Thyroid gland (tissue), 4 donors: ENCODE measurements at regions not wholly inside any gene's neighbourhood (a gene's known extent, or its start where the extent isn't known, plus 50 kb on each side); places are given as distances from the start of the nearest gene placed in this dataset.

ENCODE experiments used
- POLR2A ChIP-seq, 2 donors: fragments of 450-650 bp; IDR thresholded peaks; one replicate each; pipeline ENCODE4 v1.6.1; 2017; ENCODE audit warnings: antibody characterized with exemption in 2 of 2, mild to moderate bottlenecking in 2 of 2, moderate library complexity in 1 of 2
- TF ChIP-seq, protein P1 (sequence below), 6 experiments: fragments of 200-600 bp in 3 of 6; fragments of 450-650 bp in 3 of 6; sonication (generic) in 3 of 6; IDR thresholded peaks; one replicate each; pipeline ENCODE4 v1.5.1; 2016 to 2019; ENCODE audit warnings: antibody characterized with exemption in 6 of 6, mild to moderate bottlenecking in 2 of 6, inconsistent platforms in 1 of 6, moderate library complexity in 1 of 6

DNA sequence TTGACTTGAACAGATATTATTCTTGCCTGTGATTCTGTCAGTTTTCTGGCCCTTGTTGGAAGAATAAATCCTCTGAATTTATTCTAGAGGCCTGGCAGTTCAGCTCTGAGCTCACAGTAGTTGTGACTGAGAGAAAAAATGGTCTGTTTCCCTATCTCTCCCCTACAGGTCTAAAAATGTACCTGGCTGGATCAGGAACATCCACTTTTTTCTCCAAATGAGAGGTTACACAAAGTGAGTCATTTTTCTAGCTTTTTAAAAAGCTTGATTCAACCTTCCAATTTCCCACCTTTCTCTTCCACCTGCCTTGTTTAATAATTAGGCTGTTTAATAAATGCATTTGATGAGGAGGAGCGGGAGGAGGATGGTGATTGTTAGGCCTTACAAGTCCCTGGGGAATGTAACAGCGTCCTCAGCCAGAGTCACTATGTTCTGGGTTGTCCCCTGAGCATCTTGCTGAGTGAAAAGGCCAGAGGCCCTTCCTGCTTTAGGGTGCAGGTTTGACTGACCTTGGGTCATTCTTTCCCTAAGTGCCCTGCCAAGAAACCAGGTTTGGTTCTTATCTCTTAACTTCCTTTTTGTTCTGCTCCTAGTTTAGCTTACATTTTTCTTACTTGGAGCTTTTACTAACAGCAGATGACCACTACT, 91.7 kb upstream of the FUT8 start:
- TF ChIP-seq, protein P1, sequence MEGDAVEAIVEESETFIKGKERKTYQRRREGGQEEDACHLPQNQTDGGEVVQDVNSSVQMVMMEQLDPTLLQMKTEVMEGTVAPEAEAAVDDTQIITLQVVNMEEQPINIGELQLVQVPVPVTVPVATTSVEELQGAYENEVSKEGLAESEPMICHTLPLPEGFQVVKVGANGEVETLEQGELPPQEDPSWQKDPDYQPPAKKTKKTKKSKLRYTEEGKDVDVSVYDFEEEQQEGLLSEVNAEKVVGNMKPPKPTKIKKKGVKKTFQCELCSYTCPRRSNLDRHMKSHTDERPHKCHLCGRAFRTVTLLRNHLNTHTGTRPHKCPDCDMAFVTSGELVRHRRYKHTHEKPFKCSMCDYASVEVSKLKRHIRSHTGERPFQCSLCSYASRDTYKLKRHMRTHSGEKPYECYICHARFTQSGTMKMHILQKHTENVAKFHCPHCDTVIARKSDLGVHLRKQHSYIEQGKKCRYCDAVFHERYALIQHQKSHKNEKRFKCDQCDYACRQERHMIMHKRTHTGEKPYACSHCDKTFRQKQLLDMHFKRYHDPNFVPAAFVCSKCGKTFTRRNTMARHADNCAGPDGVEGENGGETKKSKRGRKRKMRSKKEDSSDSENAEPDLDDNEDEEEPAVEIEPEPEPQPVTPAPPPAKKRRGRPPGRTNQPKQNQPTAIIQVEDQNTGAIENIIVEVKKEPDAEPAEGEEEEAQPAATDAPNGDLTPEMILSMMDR (IDR thresholded peaks at IDR 0.05) = no peak
- no peak for TF ChIP-seq POLR2A (IDR thresholded peaks at IDR 0.05)
